Sigmoid colon (tissue), 4 donors: ENCODE measurements at regions not wholly inside any gene's neighbourhood (a gene's known extent, or its start where the extent isn't known, plus 50 kb on each side); places are given as distances from the start of the nearest gene placed in this dataset.

Experiments
- POLR2A ChIP-seq, 2 donors: fragments of 450-650 bp; IDR thresholded peaks; one replicate each; pipeline ENCODE4 v1.6.1; 2016; ENCODE audit warnings: antibody characterized with exemption in 2 of 2, mild to moderate bottlenecking in 2 of 2, moderate library complexity in 2 of 2
- POLR2AphosphoS5 ChIP-seq, 4 donors: sonication (generic); formaldehyde crosslinking; IDR thresholded peaks; one replicate each; pipeline ENCODE4 v1.6.1; 2017; ENCODE audit warnings: antibody characterized with exemption in 4 of 4
- TF ChIP-seq, protein P1 (sequence below), 4 experiments: fragments of 450-650 bp in 3 of 4; fragments of 200-600 bp in 1 of 4; IDR thresholded peaks; one replicate each; pipeline ENCODE4 v1.5.1; 2016 to 2019; ENCODE audit warnings: antibody characterized with exemption in 4 of 4, mild to moderate bottlenecking in 3 of 4, moderate library complexity in 2 of 4

DNA sequence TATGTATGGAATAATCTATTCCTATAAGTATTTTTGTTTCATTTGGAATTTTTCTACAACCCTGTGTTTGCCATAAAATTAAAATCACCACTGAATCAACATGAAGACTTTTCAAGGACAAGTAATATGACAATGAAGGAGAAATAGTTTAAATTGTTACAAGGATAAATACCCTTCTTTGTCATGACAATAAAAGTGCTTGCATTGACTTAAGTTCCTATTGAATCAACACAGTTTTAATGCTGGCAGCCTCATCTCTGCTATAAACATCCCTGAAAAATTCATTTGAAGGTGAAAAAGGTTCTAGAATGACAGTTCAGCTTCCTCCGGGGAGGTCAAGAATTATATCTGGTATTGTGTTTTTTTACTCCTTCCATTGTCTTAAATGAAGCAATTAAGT is 1105.1 kb upstream of the CDH9 start:
- TF ChIP-seq, protein P1, sequence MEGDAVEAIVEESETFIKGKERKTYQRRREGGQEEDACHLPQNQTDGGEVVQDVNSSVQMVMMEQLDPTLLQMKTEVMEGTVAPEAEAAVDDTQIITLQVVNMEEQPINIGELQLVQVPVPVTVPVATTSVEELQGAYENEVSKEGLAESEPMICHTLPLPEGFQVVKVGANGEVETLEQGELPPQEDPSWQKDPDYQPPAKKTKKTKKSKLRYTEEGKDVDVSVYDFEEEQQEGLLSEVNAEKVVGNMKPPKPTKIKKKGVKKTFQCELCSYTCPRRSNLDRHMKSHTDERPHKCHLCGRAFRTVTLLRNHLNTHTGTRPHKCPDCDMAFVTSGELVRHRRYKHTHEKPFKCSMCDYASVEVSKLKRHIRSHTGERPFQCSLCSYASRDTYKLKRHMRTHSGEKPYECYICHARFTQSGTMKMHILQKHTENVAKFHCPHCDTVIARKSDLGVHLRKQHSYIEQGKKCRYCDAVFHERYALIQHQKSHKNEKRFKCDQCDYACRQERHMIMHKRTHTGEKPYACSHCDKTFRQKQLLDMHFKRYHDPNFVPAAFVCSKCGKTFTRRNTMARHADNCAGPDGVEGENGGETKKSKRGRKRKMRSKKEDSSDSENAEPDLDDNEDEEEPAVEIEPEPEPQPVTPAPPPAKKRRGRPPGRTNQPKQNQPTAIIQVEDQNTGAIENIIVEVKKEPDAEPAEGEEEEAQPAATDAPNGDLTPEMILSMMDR (IDR thresholded peaks at IDR 0.05): no peak
- TF ChIP-seq POLR2AphosphoS5 (IDR thresholded peaks at IDR 0.05): no peak
- TF ChIP-seq POLR2A (IDR thresholded peaks at IDR 0.05): no peak
